A673 (cell line): ENCODE measurements at regions not wholly inside any gene's neighbourhood (a gene's known extent, or its start where the extent isn't known, plus 50 kb on each side); places are given as distances from the start of the nearest gene placed in this dataset.
"Not testable (repeated sequence)": the region's sequence is repeated elsewhere in the genome, so short reads cannot be mapped to it uniquely, and the experiment has no call there.

ENCODE experiments used
- BruUV-seq: library from RNA; stranded (reverse); fragments of 400-500 nt; replicated peaks from 2 replicates; lab custom pipeline; 2021; lab: Mats Ljungman, UMichigan
- CTCF ChIA-PET: fragments of 300-600 bp; sonication (Branson Sonifier 250); formaldehyde crosslinking; loops from one replicate; lab custom pipeline; 2022; ENCODE audit warnings: antibody characterized with exemption; lab: Charles Lee
- POLR2A ChIA-PET: fragments of 300-600 bp; sonication (Branson Sonifier 250); formaldehyde crosslinking; loops from one replicate; lab custom pipeline; 2022; ENCODE audit warnings: antibody characterized with exemption; ENCODE audit not compliant: low non-redundant PET; lab: Charles Lee
- DNase-seq: peaks from one replicate; pipeline ENCODE4 v3.0.0-alpha.2; 2015; ENCODE audit warnings: low spot score
- H3K27ac ChIP-seq: fragments of 200-600 bp; sonication (generic); 2 replicates; pipeline ENCODE4 v1.5.1; 2016; ENCODE audit warnings: mixed run types, low read depth, mild to moderate bottlenecking, mixed read lengths, antibody characterized with exemption, low read length; ENCODE audit not compliant: poor library complexity, severe bottlenecking
- H3K27me3 ChIP-seq: fragments of 200-600 bp; sonication (generic); replicated peaks from 2 replicates; pipeline ENCODE4 v1.6.1; 2017; ENCODE audit warnings: mixed run types, low read depth, mild to moderate bottlenecking, mixed read lengths, antibody characterized with exemption, low read length; ENCODE audit not compliant: insufficient read depth, poor library complexity
- H3K36me3 ChIP-seq: fragments of 200-600 bp; sonication (generic); 2 replicates; pipeline ENCODE4 v1.6.1; 2016; ENCODE audit warnings: mixed run types, mild to moderate bottlenecking, mixed read lengths, antibody characterized with exemption, low read length; ENCODE audit not compliant: insufficient read depth, poor library complexity, severe bottlenecking
- H3K4me1 ChIP-seq: fragments of 200-600 bp; sonication (generic); 2 replicates; pipeline ENCODE4 v1.6.1; 2017; ENCODE audit warnings: mixed run types, mild to moderate bottlenecking, mixed read lengths, antibody characterized with exemption, low read length; ENCODE audit not compliant: insufficient read depth, poor library complexity, severe bottlenecking
- H3K4me3 ChIP-seq: fragments of 200-600 bp; sonication (generic); 2 replicates; pipeline ENCODE4 v1.5.1; 2016; ENCODE audit warnings: low read depth, mixed run types, mild to moderate bottlenecking, mixed read lengths, low read length; ENCODE audit not compliant: poor library complexity, severe bottlenecking
- H3K9me3 ChIP-seq: fragments of 200-600 bp; sonication (generic); 2 replicates; pipeline ENCODE4 v1.6.1; 2016; ENCODE audit warnings: mixed run types, low read depth, mild to moderate bottlenecking, mixed read lengths, antibody characterized with exemption, low read length; ENCODE audit not compliant: poor library complexity, severe bottlenecking
- EZH2 ChIP-seq: fragments of 200-600 bp; sonication (generic); IDR thresholded peaks from 2 replicates; pipeline ENCODE4 v1.6.1; 2017; ENCODE audit warnings: borderline replicate concordance, low read depth, mild to moderate bottlenecking, mixed read lengths, antibody characterized with exemption, low read length; ENCODE audit not compliant: poor library complexity, severe bottlenecking
- intact Hi-C: fragments of 100-400 bp; cut with micrococcal nuclease; formaldehyde crosslinking; loops from one replicate; pipeline ENCODE4 v1.10.0; 2022; ENCODE audit not compliant: unreplicated experiment
- TF ChIP-seq, protein P1 (sequence below): fragments of 300-800, 200-600 bp; sonication (generic); conservative IDR thresholded peaks from 2 replicates; pipeline ENCODE4 v1.5.1; 2017; ENCODE audit warnings: low read depth, mild to moderate bottlenecking, antibody characterized with exemption, low read length, moderate library complexity, mixed read lengths

DNA sequence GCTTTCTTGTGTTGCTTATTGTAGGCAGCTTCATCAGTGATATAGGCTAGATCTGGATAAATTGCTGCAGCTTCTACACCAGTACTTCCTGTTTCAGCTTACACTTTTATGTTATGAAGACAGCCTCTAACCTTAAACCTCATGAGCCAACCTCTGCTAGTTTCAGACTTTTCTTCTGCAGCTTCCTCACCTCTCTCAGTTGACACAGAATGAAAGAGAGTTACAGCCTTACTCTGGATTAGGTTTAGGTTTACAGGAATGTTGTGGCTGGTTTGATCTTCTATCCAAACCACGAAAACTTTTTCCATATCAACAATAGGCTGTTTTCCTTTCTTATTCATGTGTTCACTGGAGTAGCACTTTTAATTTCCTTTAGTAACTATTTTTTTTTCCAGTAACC, 76.9 kb upstream of the RNPC3 start:
- CTCF ChIA-PET, result no interaction called here
- DNase-seq, result no peak

DNA sequence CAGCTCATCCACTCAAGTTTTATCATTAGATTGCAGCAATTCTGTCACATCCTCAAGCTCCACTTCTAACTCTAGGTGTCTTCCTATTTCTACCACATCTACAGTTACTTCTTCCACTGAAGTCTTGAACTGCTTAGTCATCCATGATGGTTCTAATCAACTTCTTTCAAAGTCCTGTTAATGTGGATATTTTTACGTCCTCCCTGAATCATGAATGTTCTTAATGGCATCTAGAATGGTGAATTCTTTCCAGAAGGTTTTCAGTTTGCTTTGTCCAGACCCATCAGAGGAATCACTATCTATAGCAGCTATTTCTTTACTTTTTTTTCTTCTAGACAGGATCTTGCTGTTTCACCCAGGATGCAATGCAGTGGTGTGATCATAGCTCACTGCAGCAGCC, 78.0 kb upstream of the RNPC3 start:
- Histone ChIP-seq H3K27ac (no peak overlapping the region), H3K4me1 (no peaks in the 10 kb centered on the region), H3K36me3 (no peaks in the 10 kb centered on the region), H3K4me3 (no peak overlapping the region), H3K9me3 (no peaks in the 10 kb centered on the region), H3K27me3 (no peaks in the 10 kb centered on the region)
- POLR2A ChIA-PET, result no interaction called here
- intact Hi-C loops, result no loop called here
- no TSS peak for BruUV-seq
- TF ChIP-seq, protein P1, sequence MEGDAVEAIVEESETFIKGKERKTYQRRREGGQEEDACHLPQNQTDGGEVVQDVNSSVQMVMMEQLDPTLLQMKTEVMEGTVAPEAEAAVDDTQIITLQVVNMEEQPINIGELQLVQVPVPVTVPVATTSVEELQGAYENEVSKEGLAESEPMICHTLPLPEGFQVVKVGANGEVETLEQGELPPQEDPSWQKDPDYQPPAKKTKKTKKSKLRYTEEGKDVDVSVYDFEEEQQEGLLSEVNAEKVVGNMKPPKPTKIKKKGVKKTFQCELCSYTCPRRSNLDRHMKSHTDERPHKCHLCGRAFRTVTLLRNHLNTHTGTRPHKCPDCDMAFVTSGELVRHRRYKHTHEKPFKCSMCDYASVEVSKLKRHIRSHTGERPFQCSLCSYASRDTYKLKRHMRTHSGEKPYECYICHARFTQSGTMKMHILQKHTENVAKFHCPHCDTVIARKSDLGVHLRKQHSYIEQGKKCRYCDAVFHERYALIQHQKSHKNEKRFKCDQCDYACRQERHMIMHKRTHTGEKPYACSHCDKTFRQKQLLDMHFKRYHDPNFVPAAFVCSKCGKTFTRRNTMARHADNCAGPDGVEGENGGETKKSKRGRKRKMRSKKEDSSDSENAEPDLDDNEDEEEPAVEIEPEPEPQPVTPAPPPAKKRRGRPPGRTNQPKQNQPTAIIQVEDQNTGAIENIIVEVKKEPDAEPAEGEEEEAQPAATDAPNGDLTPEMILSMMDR, result no peak
- no peak for TF ChIP-seq EZH2
- CTCF ChIA-PET, result no interaction called here
- DNase-seq, result no peak

More for the DNA sequence above, 76.9 kb upstream of the RNPC3 start:
- no peak overlapping the region for H3K27ac ChIP-seq
- no peaks in the 10 kb centered on the region for H3K27me3 ChIP-seq
- no peaks in the 10 kb centered on the region for H3K36me3 ChIP-seq
- intact Hi-C loops, result no loop called here
- BruUV-seq, result no TSS peak
- H3K4me3 ChIP-seq, result no peak overlapping the region
- H3K9me3 ChIP-seq, result no peaks in the 10 kb centered on the region
- no peaks in the 10 kb centered on the region for H3K4me1 ChIP-seq
- POLR2A ChIA-PET, result no interaction called here
- TF ChIP-seq, protein P1, result no peak
- no peak for TF ChIP-seq EZH2

DNA sequence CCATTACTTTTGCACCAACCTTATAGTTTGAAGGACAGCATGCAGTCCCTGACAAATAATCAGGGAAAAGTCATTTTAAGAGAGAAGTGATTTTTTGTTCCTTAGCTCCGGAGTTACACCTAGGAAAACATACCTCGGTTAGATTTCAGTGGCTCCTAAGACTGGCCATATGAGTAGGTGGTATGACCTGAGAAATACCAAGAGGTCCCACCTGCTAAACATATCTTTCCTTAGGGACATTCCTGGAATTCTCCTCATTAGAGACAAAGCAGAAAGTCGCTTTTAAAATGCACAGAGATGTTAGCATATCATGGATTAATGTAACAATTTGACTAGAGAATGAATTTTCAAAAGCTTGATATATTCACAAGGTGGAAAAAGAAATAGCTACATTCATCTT, 84.2 kb upstream of the RNPC3 start:
- no peaks in the 10 kb centered on the region for H3K36me3 ChIP-seq
- H3K9me3 ChIP-seq, result no peaks in the 10 kb centered on the region
- no TSS peak for BruUV-seq
- no peaks in the 10 kb centered on the region for H3K27me3 ChIP-seq
- TF ChIP-seq, protein P1, result no peak
- TF ChIP-seq EZH2, result no peak
- CTCF ChIA-PET, result no interaction called here
- DNase-seq, result no peak
- no peak overlapping the region for H3K4me3 ChIP-seq
- H3K4me1 ChIP-seq, result no peaks in the 10 kb centered on the region
- POLR2A ChIA-PET, result no interaction called here
- no peak overlapping the region for H3K27ac ChIP-seq
- intact Hi-C loops, result no loop called here

DNA sequence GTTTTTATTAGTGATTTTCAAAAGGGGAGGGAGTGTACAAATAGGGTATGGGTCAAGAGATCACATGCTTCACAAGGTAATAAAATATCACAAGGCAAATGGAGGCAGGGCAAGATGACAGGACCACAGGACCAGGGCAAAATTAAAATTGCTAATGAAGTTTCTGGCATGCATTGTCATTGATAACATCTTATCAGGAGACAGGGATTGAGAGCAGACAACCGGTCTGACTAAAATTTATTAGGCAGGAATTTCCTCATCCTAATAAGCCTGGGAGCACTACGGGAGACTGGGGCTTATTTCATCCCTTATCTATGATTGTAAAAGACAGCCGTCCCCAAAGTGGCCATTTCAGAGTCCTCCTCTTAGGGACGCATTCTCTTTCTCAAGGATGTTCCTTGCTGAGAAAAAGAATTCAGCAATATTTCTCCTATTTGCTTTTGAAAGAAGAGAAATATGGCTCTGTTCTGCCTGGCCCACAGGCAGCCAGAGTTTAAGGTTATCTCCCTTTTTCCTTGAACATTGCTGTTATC, 88.9 kb upstream of the RNPC3 start:
- DNase-seq, H3K27ac ChIP-seq, H3K27me3 ChIP-seq, H3K36me3 ChIP-seq, H3K4me3 ChIP-seq, intact Hi-C loops, CTCF ChIA-PET, POLR2A ChIA-PET, H3K9me3 ChIP-seq, BruUV-seq, H3K4me1 ChIP-seq: not testable (repeated sequence)
